Osteocyte (in vitro differentiated cells): ENCODE measurements at regions not wholly inside any gene's neighbourhood (a gene's known extent, or its start where the extent isn't known, plus 50 kb on each side); places are given as distances from the start of the nearest gene placed in this dataset.

Source experiments
- DNase-seq: peaks from one replicate; pipeline ENCODE4 v3.0.0; 2021; ENCODE audit warnings: mixed read lengths; ENCODE audit not compliant: unreplicated experiment; ENCODE audit errors: extremely low spot score
- H3K27ac Mint-ChIP-seq: one replicate; pipeline ENCODE4 v1.8.0; 2021; ENCODE audit warnings: mild to moderate bottlenecking, mixed read lengths; ENCODE audit not compliant: unreplicated experiment
- H3K27me3 Mint-ChIP-seq: one replicate; pipeline ENCODE4 v1.8.0; 2021; ENCODE audit warnings: mixed read lengths; ENCODE audit not compliant: unreplicated experiment
- H3K36me3 Mint-ChIP-seq: one replicate; pipeline ENCODE4 v1.8.0; 2021; ENCODE audit warnings: mixed read lengths; ENCODE audit not compliant: unreplicated experiment
- H3K4me1 Mint-ChIP-seq: one replicate; pipeline ENCODE4 v1.8.0; 2021; ENCODE audit warnings: mixed read lengths; ENCODE audit not compliant: unreplicated experiment
- H3K4me3 Mint-ChIP-seq: one replicate; pipeline ENCODE4 v1.8.0; 2021; ENCODE audit warnings: mild to moderate bottlenecking, moderate library complexity, mixed read lengths; ENCODE audit not compliant: unreplicated experiment
- H3K9me3 Mint-ChIP-seq: one replicate; pipeline ENCODE4 v1.8.0; 2021; ENCODE audit warnings: mixed read lengths; ENCODE audit not compliant: unreplicated experiment
- CTCF ChIP-seq: fragments of 200-600 bp; sonication (generic); IDR thresholded peaks from 2 replicates; pipeline ENCODE4 v1.5.0; 2021; ENCODE audit warnings: antibody characterized with exemption, mild to moderate bottlenecking, moderate library complexity

- Mint-ChIP-seq H3K9me3 (peaks cover 17% of the 10 kb centered on the region), H3K36me3 (no peaks in the 10 kb centered on the region), H3K27me3 (peaks cover 2% of the 10 kb centered on the region), H3K4me3 (no peak overlapping the region), H3K4me1 (no peaks in the 10 kb centered on the region), H3K27ac (no peak overlapping the region)
- TF ChIP-seq CTCF: no peak
- no peak for DNase-seq
Measured at GRCh38 chr11:105458071-105458470, 151.8 kb upstream of the GRIA4 start.

- Mint-ChIP-seq H3K36me3 (no peaks in the 10 kb centered on the region), H3K27me3 (peaks cover 2% of the 10 kb centered on the region), H3K4me3 (no peak overlapping the region), H3K27ac (no peak overlapping the region), H3K9me3 (peaks cover 16% of the 10 kb centered on the region), H3K4me1 (no peaks in the 10 kb centered on the region)
- no peak for TF ChIP-seq CTCF
- DNase-seq: no peak
Measured at GRCh38 chr11:105456950-105457349, 152.9 kb upstream of the GRIA4 start.

GRCh38 chr11:105449100-105449734 lies 160.7 kb upstream of the GRIA4 start:
- DNase-seq: no peak
- H3K27me3 Mint-ChIP-seq: no peaks in the 10 kb centered on the region
- peaks cover 17% of the 10 kb centered on the region for H3K9me3 Mint-ChIP-seq
- H3K4me3 Mint-ChIP-seq: no peak overlapping the region
- no peak for TF ChIP-seq CTCF
- no peaks in the 10 kb centered on the region for H3K4me1 Mint-ChIP-seq
- peaks cover 2% of the 10 kb centered on the region for H3K36me3 Mint-ChIP-seq
- no peak overlapping the region for H3K27ac Mint-ChIP-seq

GRCh38 chr11:105448703-105449079 lies 161.2 kb upstream of the GRIA4 start:
- no peaks in the 10 kb centered on the region for H3K4me1 Mint-ChIP-seq
- no peaks in the 10 kb centered on the region for H3K27me3 Mint-ChIP-seq
- H3K4me3 Mint-ChIP-seq: no peak overlapping the region
- peaks cover 17% of the 10 kb centered on the region for H3K9me3 Mint-ChIP-seq
- peaks cover 2% of the 10 kb centered on the region for H3K36me3 Mint-ChIP-seq
- no peak overlapping the region for H3K27ac Mint-ChIP-seq
- TF ChIP-seq CTCF: no peak
- DNase-seq: no peak

GRCh38 chr11:105447936-105448702 lies 161.8 kb upstream of the GRIA4 start:
- H3K4me1 Mint-ChIP-seq: no peaks in the 10 kb centered on the region
- H3K4me3 Mint-ChIP-seq: no peak overlapping the region
- peaks cover 17% of the 10 kb centered on the region for H3K9me3 Mint-ChIP-seq
- H3K27ac Mint-ChIP-seq: no peak overlapping the region
- no peak for TF ChIP-seq CTCF
- H3K27me3 Mint-ChIP-seq: no peaks in the 10 kb centered on the region
- DNase-seq: no peak
- peaks cover 2% of the 10 kb centered on the region for H3K36me3 Mint-ChIP-seq
